Panc1 (cell line): ENCODE measurements at regions not wholly inside any gene's neighbourhood (a gene's known extent, or its start where the extent isn't known, plus 50 kb on each side); places are given as distances from the start of the nearest gene placed in this dataset.

Experiments used
- ATAC-seq: fragments of 200-7000 bp; cut with Tn5 transposase; 2 replicates; pipeline ENCODE4 v1.9.1; 2020; ENCODE audit warnings: mild to moderate bottlenecking, moderate library complexity
- BruUV-seq: library from RNA; stranded (reverse); fragments of 400-500 nt; replicated peaks from 2 replicates; lab custom pipeline; 2021; lab: Mats Ljungman, UMichigan
- CTCF ChIA-PET: fragments of 300-600 bp; sonication (Branson Sonifier 250); formaldehyde crosslinking; loops from one replicate; lab custom pipeline; 2022; ENCODE audit warnings: antibody characterized with exemption; lab: Charles Lee
- POLR2A ChIA-PET: fragments of 300-600 bp; sonication (Branson Sonifier 250); formaldehyde crosslinking; loops from one replicate; lab custom pipeline; 2022; ENCODE audit warnings: antibody characterized with exemption; lab: Charles Lee
- DNase-seq: peaks from one replicate; pipeline ENCODE4 v3.0.0-alpha.2; 2010; ENCODE audit warnings: low read depth, low spot score
- H3K27ac ChIP-seq: 2 replicates; pipeline ENCODE4 v1.5.1; 2011; ENCODE audit warnings: mild to moderate bottlenecking, low read length, inconsistent platforms
- H3K27me3 ChIP-seq: fragments of 200-500 bp; sonication (Bioruptor generic); 2 replicates; pipeline ENCODE4 v1.6.0; 2014; ENCODE audit warnings: low read length, inconsistent platforms; ENCODE audit not compliant: control insufficient read depth, insufficient read depth
- H3K36me3 ChIP-seq: fragments of 200-500 bp; sonication (Bioruptor generic); 2 replicates; pipeline ENCODE4 v1.5.1; 2014; ENCODE audit warnings: inconsistent platforms, mild to moderate bottlenecking, low read length, moderate library complexity; ENCODE audit not compliant: control insufficient read depth, insufficient read depth
- H3K4me1 ChIP-seq: 2 replicates; pipeline ENCODE4 v1.5.1; 2011; ENCODE audit warnings: inconsistent platforms, mild to moderate bottlenecking, low read length, moderate library complexity; ENCODE audit not compliant: control insufficient read depth, insufficient read depth
- H3K4me3 ChIP-seq, 2 experiments: 2 replicates each; pipeline ENCODE4 v1.5.1; 2011 to 2012; ENCODE audit warnings: low read depth in 2 of 2, low read length in 2 of 2, mild to moderate bottlenecking in 2 of 2, inconsistent platforms in 1 of 2, moderate library complexity in 1 of 2
- H3K9me3 ChIP-seq: fragments of 200-500 bp; sonication (Bioruptor generic); 2 replicates; pipeline ENCODE4 v1.5.1; 2014; ENCODE audit warnings: low read depth, mild to moderate bottlenecking, inconsistent platforms, low read length, moderate library complexity; ENCODE audit not compliant: control insufficient read depth, insufficient read depth
- CTCF ChIP-seq: fragments of 450-650 bp; IDR thresholded peaks from 2 replicates; pipeline ENCODE4 v1.5.1; 2017; ENCODE audit warnings: mild to moderate bottlenecking
- POLR2AphosphoS5 ChIP-seq: IDR thresholded peaks from 2 replicates; pipeline ENCODE4 v1.6.1; 2012; ENCODE audit warnings: mild to moderate bottlenecking, low read depth, low read length, moderate library complexity
- REST ChIP-seq, 2 experiments: IDR thresholded peaks; 2 replicates each; pipeline ENCODE4 v1.6.1; 2011 to 2012; ENCODE audit warnings: low read depth in 2 of 2, control low read depth in 1 of 2, low read length in 1 of 2, mild to moderate bottlenecking in 1 of 2, moderate library complexity in 1 of 2; ENCODE audit not compliant: insufficient read depth in 1 of 2
- SIN3A ChIP-seq: IDR thresholded peaks from 2 replicates; pipeline ENCODE4 v1.6.1; 2012; ENCODE audit warnings: low read depth, mild to moderate bottlenecking, low read length, moderate library complexity, borderline replicate concordance; ENCODE audit not compliant: insufficient read depth
- TCF7L2 ChIP-seq: IDR thresholded peaks from 2 replicates; pipeline ENCODE4 v1.6.1; 2011; ENCODE audit warnings: mild to moderate bottlenecking, low read depth, low read length, inconsistent platforms
- in situ Hi-C: cut with HindIII; loops from 2 replicates; pipeline ENCODE4 v1.10.0; 2016; ENCODE audit warnings: low sequenced_read_pairs, low pct_unique_long_range_greater_than_20kb
- intact Hi-C: fragments of 100-400 bp; cut with micrococcal nuclease; formaldehyde crosslinking; loops from one replicate; pipeline ENCODE4 v1.10.0; 2022; ENCODE audit not compliant: unreplicated experiment

- POLR2A ChIA-PET: no interaction called here
- ATAC-seq: no peak
- no peaks in the 10 kb centered on the region for H3K4me1 ChIP-seq
- no peaks in the 10 kb centered on the region for H3K36me3 ChIP-seq
- no peaks in the 10 kb centered on the region for H3K9me3 ChIP-seq
- H3K4me3 ChIP-seq: no peak overlapping the region
- CTCF ChIA-PET: no interaction called here
- H3K27ac ChIP-seq: no peak overlapping the region
- no peak for TF ChIP-seq SIN3A
- no peak for TF ChIP-seq REST (IDR thresholded peaks at IDR 0.05; ENCODE audit: insufficient read depth in 1 of 2, low read depth in 2 of 2, low read length in 1 of 2)
- no peak for TF ChIP-seq POLR2AphosphoS5
- TF ChIP-seq CTCF: no peak
- no peak for TF ChIP-seq TCF7L2
- no peak for DNase-seq
- in situ Hi-C loops: no loop called here
- no TSS peak for BruUV-seq
- no peaks in the 10 kb centered on the region for H3K27me3 ChIP-seq
- intact Hi-C loops: no loop called here
Observed at GRCh38 chr16:88323041-88323440, 59.7 kb upstream of the ZNF469 start.

GRCh38 chr16:88323546-88324330, 59.0 kb upstream of the ZNF469 start:
- ChIA-PET CTCF (interaction anchor here (0.6 kb wide), 1 partner anchor 182 kb away, joined by 3 read pairs; no protein-coding TSS in a partner anchor), POLR2A (no interaction called here)
- H3K4me1 ChIP-seq: no peaks in the 10 kb centered on the region
- no peaks in the 10 kb centered on the region for H3K9me3 ChIP-seq
- H3K36me3 ChIP-seq: no peaks in the 10 kb centered on the region
- DNase-seq (no peak), ATAC-seq (no peak)
- no peak overlapping the region for H3K4me3 ChIP-seq
- H3K27ac ChIP-seq: no peak overlapping the region
- no TSS peak for BruUV-seq
- intact Hi-C loops (no loop called here), in situ Hi-C loops (no loop called here)
- no peak for TF ChIP-seq TCF7L2
- TF ChIP-seq REST (IDR thresholded peaks at IDR 0.05; ENCODE audit: insufficient read depth in 1 of 2, low read depth in 2 of 2, low read length in 1 of 2): no peak
- TF ChIP-seq SIN3A: no peak
- no peak for TF ChIP-seq CTCF
- no peak for TF ChIP-seq POLR2AphosphoS5
- no peaks in the 10 kb centered on the region for H3K27me3 ChIP-seq
